ENCODE measurements at regions not wholly inside any gene's neighbourhood (a gene's known extent, or its start where the extent isn't known, plus 50 kb on each side); places are given as distances from the start of the nearest gene placed in this dataset.

DNA sequence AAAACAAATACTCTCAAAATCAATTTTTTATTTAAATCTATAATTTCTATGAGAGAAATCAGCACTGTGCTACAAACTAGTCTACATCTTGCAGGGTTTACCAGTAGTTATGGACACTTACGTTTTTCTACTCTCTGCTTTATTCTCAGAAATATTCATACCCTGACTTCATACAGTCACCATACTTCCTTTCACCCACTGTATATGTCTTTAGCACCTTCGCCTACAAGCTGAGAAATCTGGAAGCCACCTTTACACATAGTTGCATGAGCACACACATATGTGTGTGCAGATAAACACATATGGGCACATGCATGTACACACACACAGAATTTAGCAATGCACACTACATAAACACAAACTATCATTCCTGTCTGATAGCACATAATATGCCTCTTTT is 177.0 kb downstream of the ST8SIA4 start:
- TF ChIP-seq, protein P1, sequence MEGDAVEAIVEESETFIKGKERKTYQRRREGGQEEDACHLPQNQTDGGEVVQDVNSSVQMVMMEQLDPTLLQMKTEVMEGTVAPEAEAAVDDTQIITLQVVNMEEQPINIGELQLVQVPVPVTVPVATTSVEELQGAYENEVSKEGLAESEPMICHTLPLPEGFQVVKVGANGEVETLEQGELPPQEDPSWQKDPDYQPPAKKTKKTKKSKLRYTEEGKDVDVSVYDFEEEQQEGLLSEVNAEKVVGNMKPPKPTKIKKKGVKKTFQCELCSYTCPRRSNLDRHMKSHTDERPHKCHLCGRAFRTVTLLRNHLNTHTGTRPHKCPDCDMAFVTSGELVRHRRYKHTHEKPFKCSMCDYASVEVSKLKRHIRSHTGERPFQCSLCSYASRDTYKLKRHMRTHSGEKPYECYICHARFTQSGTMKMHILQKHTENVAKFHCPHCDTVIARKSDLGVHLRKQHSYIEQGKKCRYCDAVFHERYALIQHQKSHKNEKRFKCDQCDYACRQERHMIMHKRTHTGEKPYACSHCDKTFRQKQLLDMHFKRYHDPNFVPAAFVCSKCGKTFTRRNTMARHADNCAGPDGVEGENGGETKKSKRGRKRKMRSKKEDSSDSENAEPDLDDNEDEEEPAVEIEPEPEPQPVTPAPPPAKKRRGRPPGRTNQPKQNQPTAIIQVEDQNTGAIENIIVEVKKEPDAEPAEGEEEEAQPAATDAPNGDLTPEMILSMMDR (IDR thresholded peaks at IDR 0.05; ENCODE audit: borderline replicate concordance, insufficient read depth, low read depth, low read length): no peak
- no peak overlapping the region for H3K4me3 ChIP-seq (ENCODE audit: low read depth, low read length)

- TF ChIP-seq, protein P1 (IDR thresholded peaks at IDR 0.05; ENCODE audit: borderline replicate concordance, insufficient read depth, low read depth, low read length): no peak
- H3K4me3 ChIP-seq (ENCODE audit: low read depth, low read length): no peak overlapping the region
Measured at GRCh38 chr5:100731768-100732167, 171.3 kb downstream of the ST8SIA4 start.

- TF ChIP-seq, protein P1 (IDR thresholded peaks at IDR 0.05; ENCODE audit: borderline replicate concordance, insufficient read depth, low read depth, low read length): no peak
- no peak overlapping the region for H3K4me3 ChIP-seq (ENCODE audit: low read depth, low read length)
Measured at GRCh38 chr5:100746730-100747129, 156.4 kb downstream of the ST8SIA4 start.

- H3K4me3 ChIP-seq (ENCODE audit: low read depth, low read length): no peak overlapping the region
- TF ChIP-seq, protein P1 (IDR thresholded peaks at IDR 0.05; ENCODE audit: borderline replicate concordance, insufficient read depth, low read depth, low read length): no peak
Measured at GRCh38 chr5:100749771-100750284, 153.3 kb downstream of the ST8SIA4 start.

DNA sequence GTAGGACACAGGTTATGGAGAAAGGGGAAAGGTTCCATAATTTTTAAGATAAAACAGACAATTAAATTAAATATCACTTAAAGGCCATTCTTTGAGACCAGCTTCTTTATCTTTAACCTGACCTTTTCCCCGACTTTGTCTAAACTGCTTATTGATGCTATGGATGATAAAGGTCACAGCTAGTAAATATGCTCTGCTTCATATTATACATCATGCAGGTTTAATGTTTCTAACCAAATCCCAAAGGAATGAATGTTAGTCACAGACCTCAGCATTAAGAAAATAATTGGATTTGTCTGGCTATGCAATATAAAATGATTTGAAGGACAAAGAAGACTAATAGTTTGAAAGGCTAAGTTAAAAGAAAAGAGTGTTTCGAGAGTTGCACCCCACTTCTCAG is 147.6 kb downstream of the ST8SIA4 start:
- no peak overlapping the region for H3K4me3 ChIP-seq (ENCODE audit: low read depth, low read length)
- TF ChIP-seq, protein P1 (IDR thresholded peaks at IDR 0.05; ENCODE audit: borderline replicate concordance, insufficient read depth, low read depth, low read length): no peak
